Ishikawa (cell line): ENCODE measurements at regions not wholly inside any gene's neighbourhood (a gene's known extent, or its start where the extent isn't known, plus 50 kb on each side); places are given as distances from the start of the nearest gene placed in this dataset.

Source experiments
- CEBPB ChIP-seq: IDR thresholded peaks from 2 replicates; pipeline ENCODE4 v1.6.1; 2012
- CREB1 ChIP-seq: IDR thresholded peaks from 2 replicates; pipeline ENCODE4 v1.6.1; 2012; ENCODE audit warnings: low read depth
- EGR1 ChIP-seq: IDR thresholded peaks from 2 replicates; pipeline ENCODE4 v1.6.1; 2012
- EP300 ChIP-seq: IDR thresholded peaks from 2 replicates; pipeline ENCODE4 v1.6.1; 2012; ENCODE audit warnings: borderline replicate concordance
- FOXM1 ChIP-seq: IDR thresholded peaks from 2 replicates; pipeline ENCODE4 v1.6.1; 2012; ENCODE audit warnings: low read depth, borderline replicate concordance
- NFIC ChIP-seq: IDR thresholded peaks from 2 replicates; pipeline ENCODE4 v1.6.1; 2012
- RAD21 ChIP-seq: IDR thresholded peaks from 2 replicates; pipeline ENCODE4 v1.6.1; 2012; ENCODE audit warnings: low read depth
- REST ChIP-seq: IDR thresholded peaks from 2 replicates; pipeline ENCODE4 v1.6.1; 2012; ENCODE audit warnings: low read depth, mild to moderate bottlenecking
- TAF1 ChIP-seq: IDR thresholded peaks from 2 replicates; pipeline ENCODE4 v1.6.1; 2012; ENCODE audit warnings: low read depth, mild to moderate bottlenecking
- TCF12 ChIP-seq: IDR thresholded peaks from 2 replicates; pipeline ENCODE4 v1.6.1; 2012; ENCODE audit warnings: low read depth
- TEAD4 ChIP-seq: IDR thresholded peaks from 2 replicates; pipeline ENCODE4 v1.6.1; 2012
- YY1 ChIP-seq: IDR thresholded peaks from 2 replicates; pipeline ENCODE4 v1.6.1; 2012; ENCODE audit warnings: low read depth
- ZBTB7A ChIP-seq: IDR thresholded peaks from 2 replicates; pipeline ENCODE4 v1.6.1; 2012; ENCODE audit warnings: low read depth
- TF ChIP-seq, protein P1 (sequence below): IDR thresholded peaks from 2 replicates; pipeline ENCODE4 v1.6.1; 2012
- TF ChIP-seq, protein P2 (sequence below): IDR thresholded peaks from 2 replicates; pipeline ENCODE4 v1.6.1; 2012

DNA sequence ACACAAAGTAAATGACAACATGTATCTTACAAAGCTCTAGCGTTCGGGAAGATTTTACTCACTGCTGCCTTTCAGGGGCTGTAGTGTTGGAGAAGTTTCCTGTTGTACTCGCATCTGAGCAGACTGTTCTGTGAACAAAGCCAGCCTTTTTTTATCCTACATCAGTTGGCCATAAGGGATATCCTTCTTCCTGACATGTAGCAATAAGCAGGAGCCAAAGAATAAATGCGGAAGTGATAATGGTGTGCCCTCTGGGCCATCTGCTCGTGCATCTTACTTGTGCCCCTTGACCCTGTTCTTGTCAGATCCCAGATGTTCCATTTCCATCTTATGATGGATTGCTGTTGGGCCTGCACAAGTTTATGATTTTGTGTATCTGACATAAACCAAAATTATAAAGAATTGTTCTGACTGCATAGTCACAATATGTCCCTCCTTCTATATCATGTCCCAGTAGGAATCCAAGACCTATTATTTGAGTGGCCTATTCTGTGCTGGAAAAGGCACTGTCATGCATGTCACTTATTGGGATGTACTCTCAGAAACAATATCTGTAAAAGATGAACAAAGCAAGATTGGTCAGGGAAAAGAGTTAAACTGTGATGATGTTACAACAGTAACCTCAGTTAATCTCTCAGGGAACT is 631.3 kb downstream of the NSUN3 start:
- TF ChIP-seq, protein P1, sequence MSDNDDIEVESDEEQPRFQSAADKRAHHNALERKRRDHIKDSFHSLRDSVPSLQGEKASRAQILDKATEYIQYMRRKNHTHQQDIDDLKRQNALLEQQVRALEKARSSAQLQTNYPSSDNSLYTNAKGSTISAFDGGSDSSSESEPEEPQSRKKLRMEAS: no peak
- TF ChIP-seq YY1 (no peak), EP300 (no peak), TCF12 (no peak), CEBPB (no peak), REST (no peak), FOXM1 (no peak)
- TF ChIP-seq, protein P2, sequence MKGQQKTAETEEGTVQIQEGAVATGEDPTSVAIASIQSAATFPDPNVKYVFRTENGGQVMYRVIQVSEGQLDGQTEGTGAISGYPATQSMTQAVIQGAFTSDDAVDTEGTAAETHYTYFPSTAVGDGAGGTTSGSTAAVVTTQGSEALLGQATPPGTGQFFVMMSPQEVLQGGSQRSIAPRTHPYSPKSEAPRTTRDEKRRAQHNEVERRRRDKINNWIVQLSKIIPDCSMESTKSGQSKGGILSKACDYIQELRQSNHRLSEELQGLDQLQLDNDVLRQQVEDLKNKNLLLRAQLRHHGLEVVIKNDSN: no peak

DNA sequence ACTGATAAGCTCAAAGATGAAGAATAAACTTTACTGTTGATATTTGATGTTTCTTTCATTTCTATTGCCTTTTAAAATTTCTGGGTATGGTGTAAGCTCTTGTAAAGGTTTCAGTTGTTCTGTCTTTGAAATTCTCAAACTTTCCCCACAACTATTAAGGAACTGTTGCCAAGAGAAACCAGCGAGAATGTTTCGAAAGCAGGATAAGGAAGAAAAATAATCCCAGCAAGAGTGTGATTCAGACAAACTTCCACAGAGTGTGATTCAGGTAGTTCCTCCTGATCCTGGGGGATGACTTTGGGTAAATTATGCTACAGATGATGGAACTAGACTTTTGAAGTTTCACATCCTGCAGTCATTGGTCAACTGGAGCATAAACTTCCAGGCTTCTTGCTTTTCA is 632.0 kb downstream of the NSUN3 start:
- TF ChIP-seq TCF12 (no peak), EGR1 (no peak), REST (no peak), TEAD4 (no peak), RAD21 (no peak), NFIC (no peak), EP300 (no peak), YY1 (no peak), FOXM1 (no peak), ZBTB7A (no peak), CREB1 (no peak), CEBPB (no peak), TAF1 (no peak)
- TF ChIP-seq, protein P2: no peak
- TF ChIP-seq, protein P1: no peak

DNA sequence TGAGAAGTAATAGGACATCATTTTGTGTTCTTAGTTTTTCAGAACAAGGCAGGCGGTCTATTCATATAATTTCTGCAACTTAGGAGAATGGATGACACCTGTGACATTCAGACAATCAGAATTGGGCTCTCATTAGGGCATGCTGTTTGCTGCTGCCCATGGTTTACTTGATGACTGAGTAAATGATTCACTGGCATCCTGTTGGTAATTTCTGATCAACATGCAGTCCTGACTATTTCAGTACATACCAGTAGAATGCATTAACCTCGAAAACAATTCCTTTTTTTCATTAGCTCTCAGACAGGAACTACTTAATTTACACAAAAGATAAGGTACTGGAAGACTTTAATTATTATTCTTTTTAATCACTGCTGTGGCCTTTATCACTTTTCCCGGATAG is 641.6 kb downstream of the NSUN3 start:
- TF ChIP-seq RAD21 (no peak), TAF1 (no peak), CREB1 (no peak), YY1 (no peak), NFIC (no peak), FOXM1 (no peak), REST (no peak), EP300 (no peak), CEBPB (no peak)
- TF ChIP-seq, protein P2: no peak
- TF ChIP-seq, protein P1: no peak

DNA sequence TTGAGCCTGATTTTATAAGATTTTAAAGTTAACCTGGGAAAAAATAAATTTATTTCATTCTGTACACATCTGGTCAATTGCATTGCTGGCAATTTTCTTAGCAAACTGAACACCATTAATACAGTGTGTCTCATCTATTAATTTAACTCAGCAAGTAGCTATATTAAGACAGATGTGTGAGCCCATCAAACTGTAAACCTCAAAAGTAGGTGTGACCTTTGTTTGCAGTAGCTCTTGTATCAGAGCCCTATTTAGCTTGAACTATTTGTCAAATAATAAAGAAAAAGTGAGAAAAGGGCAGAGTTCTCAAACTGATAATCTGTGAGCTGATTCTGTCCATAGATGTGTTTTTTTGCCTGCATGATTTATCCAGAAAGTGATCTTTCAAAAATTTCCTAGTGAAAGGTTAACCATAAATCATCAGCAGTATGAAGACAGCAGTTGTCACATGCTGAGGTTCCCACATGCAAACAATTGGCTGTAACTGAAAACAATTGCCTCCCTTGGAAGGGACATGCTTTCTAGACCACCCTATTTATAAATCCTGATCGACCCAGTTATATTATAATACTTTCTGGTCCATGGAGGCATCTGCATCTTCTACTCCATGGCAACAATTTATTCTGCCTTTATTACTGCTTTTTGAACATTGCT is 646.5 kb downstream of the NSUN3 start:
- TF ChIP-seq TAF1 (no peak), REST (no peak), CEBPB (no peak), TEAD4 (no peak), NFIC (no peak), EGR1 (no peak)
